ENCODE measurements at regions not wholly inside any gene's neighbourhood (a gene's known extent, or its start where the extent isn't known, plus 50 kb on each side); places are given as distances from the start of the nearest gene placed in this dataset.

GRCh38 chr9:106621313-106622163, 241.4 kb upstream of the ZNF462 start:
- peak; percentile 74 for DNase-seq

DNA sequence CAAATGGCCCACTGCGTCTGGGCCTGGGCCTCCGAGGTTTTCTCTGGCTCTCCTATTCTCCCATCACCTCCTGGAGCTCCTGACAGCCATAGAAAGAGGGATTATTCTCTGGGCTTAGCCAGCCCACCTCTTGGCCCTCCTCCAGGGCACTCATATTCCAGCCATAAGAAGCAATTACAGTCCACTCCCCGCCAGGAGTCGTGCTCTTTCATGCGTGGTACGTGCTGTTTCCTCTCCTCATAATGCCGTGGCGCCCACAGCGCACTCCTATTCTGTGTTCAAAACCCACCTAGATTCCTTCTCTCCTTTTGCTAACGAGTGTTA, 240.8 kb upstream of the ZNF462 start:
- peak; percentile 79 for DNase-seq

GRCh38 chr9:106623558-106623957, 239.4 kb upstream of the ZNF462 start:
- DNase-seq: no peak

DNA sequence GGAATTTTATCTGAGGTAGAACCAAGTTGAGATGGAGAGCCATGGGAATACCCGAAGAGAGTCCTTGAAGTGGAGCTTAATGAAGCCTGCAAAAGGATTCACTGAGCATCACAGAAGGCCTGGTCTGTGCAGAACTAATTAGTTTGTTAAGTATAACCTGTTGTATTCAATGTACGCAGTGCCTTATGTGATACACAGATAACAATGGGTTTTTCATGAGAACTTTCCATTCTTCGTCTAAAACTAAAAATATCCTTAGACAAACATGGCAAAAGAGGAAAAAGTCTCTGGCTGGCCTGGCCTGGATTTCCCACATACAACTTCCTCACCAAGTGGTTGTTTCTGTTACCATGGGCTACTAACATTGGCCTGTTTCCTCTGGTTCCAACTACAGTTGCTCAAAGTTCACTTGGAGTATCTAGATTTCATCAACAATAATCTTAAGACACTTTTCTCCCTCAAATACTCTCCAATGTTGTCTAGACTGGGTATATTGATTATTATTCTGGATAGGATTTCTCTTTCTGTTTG, 237.6 kb upstream of the ZNF462 start:
- DNase-seq: peak; percentile 40

DNA sequence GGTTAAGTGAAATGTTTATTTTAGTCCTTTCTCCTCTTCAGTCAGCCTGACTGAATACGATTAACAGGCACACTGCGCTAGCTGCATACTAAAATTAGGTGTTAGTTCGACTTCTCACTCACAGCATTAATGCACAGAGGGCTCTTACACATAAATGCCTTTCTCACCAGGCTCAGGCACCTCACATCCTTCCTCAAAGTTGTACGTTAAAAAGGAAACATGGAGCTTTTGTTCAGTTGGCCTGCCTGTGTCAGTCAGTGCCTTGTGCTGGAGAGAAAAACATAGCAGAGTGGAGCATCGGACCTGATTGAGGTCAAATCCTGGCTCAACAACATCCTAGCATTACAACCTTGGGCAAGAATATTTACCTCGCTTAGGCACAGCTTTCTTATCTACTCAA, 236.0 kb upstream of the ZNF462 start:
- no peak for DNase-seq

DNA sequence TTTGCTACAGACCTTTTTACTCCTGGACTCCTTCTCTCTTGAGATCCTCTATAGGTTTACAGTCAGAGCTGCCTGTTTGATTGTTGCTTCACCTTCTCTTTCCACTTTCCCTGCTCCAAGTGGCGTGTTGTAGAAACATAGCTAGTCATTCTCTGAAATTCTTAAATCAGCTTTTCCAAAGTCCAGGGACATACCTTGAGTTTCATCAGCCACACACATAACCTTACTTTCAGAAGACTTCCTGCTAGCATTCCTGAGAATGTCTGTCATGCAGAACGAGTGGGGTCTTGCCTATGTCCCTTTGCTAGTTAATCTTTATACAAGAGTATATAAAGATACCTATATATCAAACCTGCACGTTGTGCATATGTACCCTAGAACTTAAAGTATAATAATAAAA, 230.3 kb upstream of the ZNF462 start:
- DNase-seq: no peak

- DNase-seq: no peak
These were observed 228.8 kb upstream of the ZNF462 start for GRCh38 chr9:106634183-106634582.

DNA sequence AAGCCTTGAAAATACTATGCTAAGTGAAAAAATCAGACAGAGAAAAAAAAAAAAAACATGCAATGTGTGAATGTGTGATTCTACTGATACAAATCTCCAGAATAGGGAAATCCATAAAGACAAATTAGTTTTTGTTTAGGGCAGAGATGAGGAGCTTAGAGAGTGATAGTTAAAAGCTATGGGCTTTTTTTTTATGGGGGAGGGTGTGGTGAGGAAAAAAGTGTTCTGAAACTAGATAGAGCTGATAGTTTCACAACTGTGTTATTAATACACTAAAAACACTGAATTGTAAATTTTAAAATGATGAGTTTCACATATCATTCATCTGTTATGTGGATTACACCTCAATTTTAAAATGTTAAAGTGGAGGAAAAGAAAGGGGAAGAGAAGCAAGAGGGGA, 228.3 kb upstream of the ZNF462 start:
- DNase-seq: no peak

- DNase-seq: no peak
These were observed 225.5 kb upstream of the ZNF462 start for GRCh38 chr9:106637486-106637885.

DNA sequence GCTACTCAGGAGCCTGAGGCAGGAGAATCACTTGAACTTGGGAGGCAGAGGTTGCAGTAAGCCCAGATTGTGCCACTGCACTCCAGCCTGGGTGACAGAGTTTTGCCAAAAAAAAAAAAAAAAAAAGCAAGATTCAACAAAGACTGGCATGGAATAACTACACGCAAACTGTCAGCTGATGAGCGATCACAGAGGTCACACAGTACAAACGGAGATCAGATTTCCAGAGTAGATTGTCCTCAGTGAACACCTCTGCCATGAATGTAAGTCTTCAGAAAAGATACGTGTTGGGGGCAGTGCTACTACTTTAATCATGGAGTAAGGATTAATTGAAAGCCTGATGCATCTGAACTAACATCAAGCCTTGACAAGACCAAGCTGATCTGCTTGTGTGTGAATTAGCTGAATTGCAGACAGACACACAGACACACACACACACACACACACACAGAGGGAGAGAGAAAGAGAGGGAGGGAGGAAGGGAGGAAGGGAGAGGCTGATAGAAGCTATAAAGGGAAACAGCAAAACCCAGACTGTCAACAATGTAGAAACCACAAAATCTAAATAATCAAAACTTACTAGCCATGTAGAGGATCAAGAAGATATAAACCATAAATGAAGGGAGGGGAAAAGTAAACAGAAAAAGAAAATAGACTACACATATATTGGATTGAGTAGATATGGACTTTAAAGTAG, 222.9 kb upstream of the ZNF462 start:
- DNase-seq: peak; percentile 23

DNA sequence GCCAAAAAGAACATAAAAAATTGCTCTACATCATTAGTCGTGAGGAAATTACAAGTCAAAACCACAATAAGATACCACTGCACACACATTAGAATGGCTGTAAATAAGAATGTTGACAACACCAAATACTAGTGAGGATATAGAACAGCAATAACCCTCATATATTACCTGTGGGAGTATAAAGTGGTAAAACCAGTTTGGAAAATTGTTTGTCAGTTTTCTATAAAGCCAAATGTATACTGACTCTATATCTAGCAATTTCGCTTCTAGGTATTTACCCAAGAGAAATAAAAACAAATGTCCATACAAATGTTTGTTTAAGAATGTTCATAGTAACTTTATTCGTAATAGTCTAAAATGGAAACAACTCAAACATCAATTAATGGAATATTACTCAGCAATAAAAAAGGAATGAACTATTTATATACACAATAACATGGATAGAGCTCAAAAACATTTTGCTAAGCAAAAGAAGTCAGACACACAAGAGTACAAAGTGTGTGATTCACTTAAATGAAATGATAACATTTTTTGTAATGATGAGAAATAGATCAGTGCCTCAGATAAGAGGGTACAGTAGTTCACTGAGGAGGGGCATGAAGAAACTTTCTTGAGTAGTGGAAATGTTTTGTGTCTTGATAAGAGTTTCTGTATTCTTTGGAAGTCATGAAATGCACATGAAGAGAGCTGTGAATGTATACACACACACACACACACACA, 219.6 kb upstream of the ZNF462 start:
- DNase-seq: no peak

DNA sequence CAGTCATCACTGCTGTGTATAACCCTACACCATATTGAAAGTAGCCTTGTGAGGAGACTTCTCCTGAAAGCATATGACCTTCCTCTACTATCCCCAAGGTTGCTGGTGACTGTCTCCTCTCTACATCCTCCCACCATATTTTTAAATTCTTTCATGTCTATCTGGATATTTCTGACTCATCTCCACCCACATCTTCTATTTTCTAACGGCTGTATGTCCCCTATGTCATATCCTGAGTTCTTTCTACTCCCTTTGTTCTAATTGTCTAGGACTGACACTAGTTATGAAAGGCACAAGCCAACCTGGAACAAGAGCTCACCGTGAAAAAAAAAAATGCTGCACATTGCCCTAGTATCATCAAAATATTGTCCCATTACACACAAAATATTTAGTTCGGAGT, 218.3 kb upstream of the ZNF462 start:
- DNase-seq: no peak

DNA sequence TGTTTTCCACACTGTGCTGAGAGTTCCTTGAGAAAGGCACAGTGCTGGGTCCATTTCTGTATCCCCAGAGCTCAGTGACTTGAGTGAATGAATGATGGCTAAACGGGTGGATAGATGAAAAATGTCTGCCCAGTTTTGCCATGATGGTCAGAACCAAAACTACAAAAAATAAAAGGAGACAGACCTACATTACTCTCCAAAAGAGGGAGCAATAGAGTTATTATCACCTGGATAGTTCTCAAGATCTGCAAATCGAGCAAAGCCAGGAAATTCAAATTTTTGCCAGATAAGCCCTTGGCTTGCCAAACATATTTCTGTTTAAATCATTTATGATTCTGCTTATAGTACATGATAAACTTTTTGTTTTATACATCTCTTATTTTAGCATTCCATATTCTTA, 214.2 kb upstream of the ZNF462 start:
- DNase-seq: no peak

DNA sequence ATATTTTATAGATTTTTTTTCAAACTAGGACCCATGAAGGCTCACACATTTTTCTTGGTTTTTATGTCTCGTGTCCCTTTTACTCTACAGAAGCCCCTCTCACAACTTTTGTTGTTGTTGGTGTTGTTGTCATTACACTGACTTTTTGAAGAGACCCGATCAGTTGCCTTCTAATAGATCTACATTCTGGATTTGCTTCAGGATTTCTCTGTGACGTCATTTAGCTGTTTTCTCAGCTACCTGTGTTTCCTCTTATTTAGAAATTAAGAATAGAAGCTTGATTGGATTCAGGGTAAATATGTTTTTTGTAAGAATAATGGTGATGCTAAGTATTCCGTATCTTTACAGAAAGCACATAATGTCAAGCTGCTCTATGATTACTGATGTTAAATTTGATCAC, 213.3 kb upstream of the ZNF462 start:
- no peak for DNase-seq

DNA sequence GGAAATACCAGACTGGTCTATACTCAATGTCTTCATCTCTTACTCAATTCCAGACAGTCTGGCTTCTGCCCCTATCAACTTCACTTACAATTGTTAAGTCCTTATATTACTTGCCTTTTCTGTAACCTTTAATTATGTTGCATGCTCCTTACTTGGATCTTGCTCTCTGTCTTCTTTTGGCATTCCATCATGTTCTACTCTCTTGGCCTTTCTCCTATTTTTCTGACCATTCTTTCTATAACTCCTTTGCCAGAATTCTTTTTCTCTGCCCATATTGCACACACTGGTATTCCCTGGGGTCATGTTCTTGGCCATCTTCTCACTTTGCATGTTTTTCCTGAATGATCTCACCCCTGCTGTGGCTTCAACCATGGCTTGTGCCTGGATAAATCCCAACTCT, 209.8 kb upstream of the ZNF462 start:
- no peak for DNase-seq

- DNase-seq: no peak
These were observed 207.0 kb upstream of the ZNF462 start for GRCh38 chr9:106655966-106656365.

- no peak for DNase-seq
These were observed 205.0 kb upstream of the ZNF462 start for GRCh38 chr9:106657926-106658325.

GRCh38 chr9:106668534-106668933, 194.4 kb upstream of the ZNF462 start:
- no peak for DNase-seq

DNA sequence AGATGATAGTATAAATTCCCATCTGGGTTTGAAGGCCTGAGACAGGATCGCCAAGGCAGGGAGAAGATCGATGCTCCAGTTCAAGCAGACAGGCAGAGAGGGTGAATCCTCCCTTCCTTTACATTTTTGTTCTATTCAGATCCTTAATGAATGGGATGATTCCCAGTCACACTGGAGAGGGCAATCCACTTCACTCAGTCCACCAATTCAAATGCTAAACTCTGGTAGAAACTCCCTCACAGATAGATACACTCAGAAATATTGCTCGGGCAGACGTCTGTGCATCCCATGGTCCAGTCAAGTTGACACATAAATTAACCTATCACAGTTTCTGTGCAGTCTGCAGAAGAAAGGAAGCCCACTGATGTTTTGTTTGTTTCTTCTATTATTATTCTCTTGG, 193.1 kb upstream of the ZNF462 start:
- DNase-seq: no peak

DNA sequence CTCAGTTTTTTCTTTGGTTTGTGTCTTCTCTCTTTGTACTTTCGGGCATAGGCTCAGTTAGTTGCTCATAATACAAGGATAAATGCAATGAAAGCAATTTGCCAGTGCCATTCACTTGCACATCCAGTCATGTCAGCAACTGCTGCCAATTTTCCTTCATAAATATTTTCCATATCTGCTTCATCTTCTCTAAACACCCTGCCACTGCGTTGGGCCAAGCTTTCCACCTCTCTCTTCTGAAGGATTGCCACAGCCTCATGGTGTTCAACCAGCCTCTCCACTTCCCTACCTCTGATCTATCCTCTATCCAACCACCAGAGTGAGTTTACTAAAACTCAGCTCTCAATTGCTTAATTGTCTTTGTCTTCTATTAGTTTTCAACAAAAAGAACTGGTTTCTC, 192.5 kb upstream of the ZNF462 start:
- DNase-seq: no peak

- DNase-seq: no peak
These were observed 187.2 kb upstream of the ZNF462 start for GRCh38 chr9:106675780-106676179.

DNA sequence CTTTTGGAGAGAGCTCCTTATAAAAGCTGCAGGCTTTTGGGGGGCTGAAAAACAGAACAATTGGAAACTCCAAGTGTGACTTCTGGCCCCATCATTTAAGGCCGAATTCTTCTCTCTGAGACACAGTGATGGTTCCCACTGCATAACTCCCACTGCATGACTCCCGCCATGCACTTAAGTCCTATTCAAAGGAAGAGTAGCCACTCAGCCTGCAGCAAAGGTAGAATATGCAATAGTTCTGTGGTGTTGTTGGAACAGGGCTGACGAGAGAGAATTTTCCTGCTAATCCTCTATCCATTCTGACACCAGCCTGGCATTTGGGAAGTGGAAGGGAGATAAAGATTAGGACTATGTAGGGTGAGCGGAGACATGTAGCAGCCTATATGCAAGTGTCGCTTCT, 185.6 kb upstream of the ZNF462 start:
- DNase-seq: no peak

DNA sequence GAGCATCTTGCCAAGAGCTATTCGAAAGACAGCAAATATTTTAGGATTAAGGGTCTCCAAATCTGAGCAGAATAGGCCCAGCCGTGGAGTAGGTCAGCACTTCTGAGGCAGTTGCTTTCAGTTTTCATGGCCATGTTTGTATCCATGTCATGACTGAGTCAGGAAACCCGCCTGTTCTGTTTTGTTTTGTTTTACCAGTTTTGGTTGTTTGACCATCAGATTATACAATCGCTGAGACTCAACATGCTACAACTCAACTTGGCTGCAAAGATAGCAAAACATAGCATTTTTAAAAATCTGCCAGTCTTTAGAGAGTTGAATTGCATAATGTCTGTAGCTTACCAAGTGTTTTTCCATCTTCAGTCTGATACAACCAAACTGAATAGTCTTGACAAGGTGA, 185.1 kb upstream of the ZNF462 start:
- DNase-seq: no peak

DNA sequence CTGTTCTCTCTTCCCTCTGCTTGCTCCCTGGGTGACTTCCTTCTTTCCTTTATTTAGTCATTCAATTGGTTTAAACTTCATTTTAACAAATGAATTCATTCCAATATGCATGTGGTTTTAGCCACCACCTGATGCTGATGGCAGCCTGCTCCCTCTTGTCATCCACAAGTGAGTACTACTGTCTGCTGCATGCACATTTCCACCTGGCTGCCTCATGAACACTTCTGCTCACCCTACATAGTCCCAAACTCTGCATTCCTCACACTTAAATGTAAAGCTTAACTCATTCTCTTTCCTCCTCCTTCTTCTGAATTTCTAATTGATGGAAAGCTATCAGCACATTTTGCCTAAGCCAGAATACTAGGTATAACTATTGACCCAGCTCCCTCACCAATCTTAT, 184.7 kb upstream of the ZNF462 start:
- DNase-seq: no peak
